ENCODE measurements at regions not wholly inside any gene's neighbourhood (a gene's known extent, or its start where the extent isn't known, plus 50 kb on each side); places are given as distances from the start of the nearest gene placed in this dataset.

GRCh38 chr3:72230774-72231379 lies 445.9 kb upstream of the PROK2 start:
- no peak overlapping the region for H3K14ac ChIP-seq (ENCODE audit: insufficient read depth, low read length)
- no peak overlapping the region for H3K56ac ChIP-seq (ENCODE audit: insufficient read length, low read depth, low read length)
- H3K27ac ChIP-seq (ENCODE audit: insufficient read length, low read depth, low read length), result no peak overlapping the region
- no peak overlapping the region for H3K9ac ChIP-seq (ENCODE audit: extremely low read depth, insufficient read length, low read length)
- H3K79me1 ChIP-seq (ENCODE audit: insufficient read depth, low read depth, low read length, poor library complexity, severe bottlenecking), result no peaks in the 10 kb centered on the region
- H3K4ac ChIP-seq (ENCODE audit: low read depth, low read length), result no peak overlapping the region
- no peaks in the 10 kb centered on the region for H3K4me1 ChIP-seq (ENCODE audit: insufficient read depth, low read length)
- H4K5ac ChIP-seq (ENCODE audit: insufficient read length, low read depth, low read length), result no peak overlapping the region
- no peak overlapping the region for H3K4me2 ChIP-seq (ENCODE audit: insufficient read depth, insufficient read length, low read length)
- no peak overlapping the region for H3T11ph ChIP-seq (ENCODE audit: low read length)
- no peak for TF ChIP-seq CTCF (conservative IDR thresholded peaks at IDR 0.05)
- peaks cover 5 to 6% of the 10 kb centered on the region in 2 experiments for H3K9me3 Mint-ChIP-seq
- no peaks in the 10 kb centered on the region for H4K20me1 ChIP-seq (ENCODE audit: control insufficient read depth, insufficient read depth, insufficient read length)
- peaks cover 2 to 8% of the 10 kb centered on the region in 2 experiments for H3K4me1 Mint-ChIP-seq
- no peak overlapping the region for H2AFZ ChIP-seq (ENCODE audit: low read length)
- no peaks in the 10 kb centered on the region for H3K79me2 ChIP-seq (ENCODE audit: insufficient read depth, low read length)
- no CpG with 5 or more reads among the region's 1 CpG for WGBS (ENCODE audit: extremely low coverage, insufficient read length, low lambda C conversion rate)
- H3K4me3 Mint-ChIP-seq, result no peak overlapping the region
- peaks cover 4% of the 10 kb centered on the region for H3K9me3 ChIP-seq (ENCODE audit: control insufficient read depth, low read depth, low read length)
- H2BK12ac ChIP-seq (ENCODE audit: insufficient read length, low read depth, low read length), result no peak overlapping the region
- no peaks in the 10 kb centered on the region for H3K23me2 ChIP-seq (ENCODE audit: insufficient read length, low read depth, low read length, poor library complexity, severe bottlenecking)
- H2BK5ac ChIP-seq (ENCODE audit: insufficient read length, low read length), result no peak overlapping the region
- H2AK5ac ChIP-seq (ENCODE audit: insufficient read length, low read length), result no peak overlapping the region
- H2BK120ac ChIP-seq (ENCODE audit: low read depth, low read length, poor library complexity, severe bottlenecking), result no peak overlapping the region
- H3K27ac Mint-ChIP-seq, result no peak overlapping the region
- H2BK20ac ChIP-seq (ENCODE audit: low read depth, low read length, poor library complexity, severe bottlenecking), result no peak overlapping the region
- H3K27me3 ChIP-seq (ENCODE audit: insufficient read depth, low read length), result no peaks in the 10 kb centered on the region
- H3K27me3 Mint-ChIP-seq (ENCODE audit: low read depth), result peaks cover 7% of the 10 kb centered on the region; the same call in 1 of the 2 replicates
- no peak overlapping the region for H3K18ac ChIP-seq (ENCODE audit: insufficient read length, low read depth, low read length)
- H3K23ac ChIP-seq (ENCODE audit: insufficient read length, low read depth, low read length), result no peak overlapping the region
- DNase-seq, result no peak
- H4K8ac ChIP-seq (replicated peaks; ENCODE audit: insufficient read length, low read depth, low read length), result no peak overlapping the region
- peaks cover 0 to 3% (median 2%) of the 10 kb centered on the region in 3 experiments; a peak in 2 of 7 replicates for H3K36me3 Mint-ChIP-seq (ENCODE audit: insufficient read depth in 1 of 3, low read depth in 3 of 3)
- H2BK15ac ChIP-seq (ENCODE audit: low read depth, low read length), result no peak overlapping the region
- H4K91ac ChIP-seq (ENCODE audit: insufficient read length, low read depth, low read length), result no peak overlapping the region

Data from H9 (cell line).